GM13977 (cell line): ENCODE measurements at regions not wholly inside any gene's neighbourhood (a gene's known extent, or its start where the extent isn't known, plus 50 kb on each side); places are given as distances from the start of the nearest gene placed in this dataset.

Experiments
- DNase-seq: peaks from one replicate; pipeline ENCODE4 v3.0.0; 2012; ENCODE audit warnings: low spot score
- in situ Hi-C: fragments of 300-500 bp; cut with MboI; formaldehyde crosslinking; loops from one replicate; pipeline ENCODE4 v1.12.0; 2022; ENCODE audit warnings: low sequenced_read_pairs, low pct_unique_long_range_greater_than_20kb, mixed read lengths, inconsistent platforms; ENCODE audit not compliant: unreplicated experiment
- TF ChIP-seq, protein P1 (sequence below): IDR thresholded peaks from 2 replicates; pipeline ENCODE4 v1.5.1; 2012; ENCODE audit warnings: mild to moderate bottlenecking, control low read depth; ENCODE audit not compliant: insufficient read depth; ENCODE audit errors: extremely low read depth, missing control alignments

DNA sequence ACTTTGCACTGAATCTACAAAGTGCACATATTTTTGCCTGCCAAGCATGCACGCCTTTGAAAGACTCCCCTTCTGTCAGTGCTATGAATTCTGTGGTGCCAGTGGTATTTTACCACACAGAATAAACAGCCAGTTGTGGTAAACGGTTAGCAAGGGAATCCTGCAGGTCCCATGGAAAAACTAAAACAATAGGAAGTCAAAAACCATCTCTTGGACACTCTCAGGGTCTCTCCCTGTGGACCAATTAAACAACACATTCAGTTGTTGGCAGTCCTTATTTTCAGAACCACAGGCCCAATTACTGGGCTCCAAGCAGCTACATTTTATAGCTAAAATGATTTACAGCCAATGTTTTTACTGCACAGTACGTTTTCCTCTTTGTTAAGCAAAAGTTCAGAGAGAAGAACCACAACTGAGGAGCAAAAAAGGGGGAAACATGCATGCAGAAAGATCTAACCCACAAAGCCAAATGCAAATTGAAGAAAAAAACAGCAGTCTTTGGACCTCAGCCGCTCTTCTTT lies 116.9 kb downstream of the KCTD12 start:
- no peak for DNase-seq
- TF ChIP-seq, protein P1, sequence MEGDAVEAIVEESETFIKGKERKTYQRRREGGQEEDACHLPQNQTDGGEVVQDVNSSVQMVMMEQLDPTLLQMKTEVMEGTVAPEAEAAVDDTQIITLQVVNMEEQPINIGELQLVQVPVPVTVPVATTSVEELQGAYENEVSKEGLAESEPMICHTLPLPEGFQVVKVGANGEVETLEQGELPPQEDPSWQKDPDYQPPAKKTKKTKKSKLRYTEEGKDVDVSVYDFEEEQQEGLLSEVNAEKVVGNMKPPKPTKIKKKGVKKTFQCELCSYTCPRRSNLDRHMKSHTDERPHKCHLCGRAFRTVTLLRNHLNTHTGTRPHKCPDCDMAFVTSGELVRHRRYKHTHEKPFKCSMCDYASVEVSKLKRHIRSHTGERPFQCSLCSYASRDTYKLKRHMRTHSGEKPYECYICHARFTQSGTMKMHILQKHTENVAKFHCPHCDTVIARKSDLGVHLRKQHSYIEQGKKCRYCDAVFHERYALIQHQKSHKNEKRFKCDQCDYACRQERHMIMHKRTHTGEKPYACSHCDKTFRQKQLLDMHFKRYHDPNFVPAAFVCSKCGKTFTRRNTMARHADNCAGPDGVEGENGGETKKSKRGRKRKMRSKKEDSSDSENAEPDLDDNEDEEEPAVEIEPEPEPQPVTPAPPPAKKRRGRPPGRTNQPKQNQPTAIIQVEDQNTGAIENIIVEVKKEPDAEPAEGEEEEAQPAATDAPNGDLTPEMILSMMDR = no peak
- in situ Hi-C loops = no loop called here

DNA sequence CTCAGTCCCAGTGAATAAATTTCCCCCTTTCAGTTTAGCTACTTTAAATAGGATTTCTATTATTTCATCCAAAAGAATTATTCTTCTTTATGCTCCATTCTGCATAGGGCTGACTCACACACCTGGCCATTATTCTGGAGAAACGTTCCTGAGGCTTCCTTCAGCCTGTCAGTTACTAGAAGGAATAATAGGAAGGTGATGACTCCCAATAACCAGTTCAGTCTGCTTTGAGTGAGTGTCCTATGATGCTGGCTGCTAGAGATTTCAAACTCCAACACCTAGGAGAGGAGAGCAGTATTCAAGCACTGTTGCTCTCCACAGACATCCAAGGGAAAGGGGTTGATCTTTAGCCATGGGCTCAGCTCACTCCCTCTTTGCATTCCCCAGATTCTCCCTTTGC lies 117.8 kb downstream of the KCTD12 start:
- in situ Hi-C loops = no loop called here
- TF ChIP-seq, protein P1 = no peak
- no peak for DNase-seq

DNA sequence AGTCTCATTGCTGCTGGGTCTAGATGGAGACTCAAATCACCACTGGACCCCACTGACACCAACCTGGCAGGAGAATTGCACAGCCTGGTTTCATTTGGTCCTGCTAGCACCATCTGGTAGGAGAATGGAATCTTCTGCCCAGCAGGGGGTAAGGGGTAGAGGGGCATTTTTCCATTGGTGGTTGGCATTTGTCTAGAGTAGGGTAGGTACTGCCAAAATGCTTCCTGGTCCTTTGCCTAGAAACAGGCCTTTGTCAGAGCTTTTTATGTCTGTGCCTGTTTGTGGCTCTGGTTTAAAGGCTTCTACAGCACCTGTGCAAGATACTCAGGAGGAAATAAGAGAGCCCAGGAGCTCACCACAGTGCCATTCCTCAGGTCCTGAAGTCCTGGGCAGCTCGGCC lies 121.3 kb downstream of the KCTD12 start:
- in situ Hi-C loops = no loop called here
- no peak for DNase-seq
- TF ChIP-seq, protein P1 = no peak

DNA sequence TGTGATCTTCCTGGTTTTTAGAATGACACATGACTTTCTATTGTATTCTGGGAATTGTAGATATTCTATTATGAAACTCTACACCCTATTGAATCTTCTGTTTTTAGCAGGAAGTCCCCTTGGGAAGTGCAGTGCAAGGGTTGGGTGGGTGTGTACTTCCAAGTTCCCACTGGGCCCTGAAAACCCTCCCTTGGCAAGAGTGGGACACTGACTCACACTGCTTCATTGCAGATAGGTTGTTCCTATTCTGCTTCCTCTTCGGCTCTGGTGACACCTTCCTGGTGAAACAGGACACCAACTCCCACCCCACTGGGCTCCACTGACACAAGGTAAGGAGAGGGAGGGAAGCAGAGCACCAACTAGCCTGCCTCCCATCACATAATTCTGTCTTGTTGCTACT lies 121.8 kb downstream of the KCTD12 start:
- in situ Hi-C loops = no loop called here
- no peak for DNase-seq
- TF ChIP-seq, protein P1 = no peak

DNA sequence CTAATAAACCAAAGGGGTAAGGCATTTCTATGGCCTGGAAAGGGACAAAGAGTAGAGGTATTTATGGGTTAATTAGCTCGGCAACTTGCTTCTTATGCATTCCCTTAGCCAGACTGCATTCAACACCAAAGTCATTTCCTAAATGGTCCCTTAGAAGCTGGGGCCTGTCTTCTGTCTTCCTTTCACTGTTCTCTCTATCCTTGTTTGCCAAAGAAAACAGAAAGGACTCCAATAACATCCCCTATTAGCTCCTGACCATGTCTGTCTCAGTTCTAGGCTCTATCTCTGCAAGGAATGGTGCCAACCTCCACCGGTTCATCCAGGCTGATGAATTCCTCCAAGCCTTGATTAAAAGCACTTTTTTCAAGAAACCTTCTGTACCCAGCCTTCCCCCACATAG lies 123.5 kb downstream of the KCTD12 start:
- DNase-seq = no peak
- in situ Hi-C loops = no loop called here
- TF ChIP-seq, protein P1 = no peak

DNA sequence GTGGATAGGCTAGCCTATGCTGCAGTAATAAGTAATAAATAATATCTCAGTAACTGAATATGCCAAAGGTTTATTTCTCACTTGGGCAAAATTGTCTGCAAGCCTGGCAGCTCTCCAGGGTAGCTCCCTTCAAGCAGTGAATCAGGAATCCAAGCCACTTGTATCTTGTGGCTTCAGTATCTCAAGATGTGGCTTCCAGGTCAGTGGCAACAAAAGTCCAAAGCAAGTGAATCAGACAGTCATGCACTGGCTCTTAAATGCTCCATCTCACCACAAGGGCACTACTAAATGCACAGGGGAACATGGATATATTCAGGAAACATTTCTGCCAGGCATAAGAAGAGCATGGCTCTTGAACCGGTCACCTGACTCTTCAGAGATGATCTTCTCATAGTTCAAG lies 126.3 kb downstream of the KCTD12 start:
- in situ Hi-C loops = no loop called here
- TF ChIP-seq, protein P1 = no peak
- DNase-seq = no peak

DNA sequence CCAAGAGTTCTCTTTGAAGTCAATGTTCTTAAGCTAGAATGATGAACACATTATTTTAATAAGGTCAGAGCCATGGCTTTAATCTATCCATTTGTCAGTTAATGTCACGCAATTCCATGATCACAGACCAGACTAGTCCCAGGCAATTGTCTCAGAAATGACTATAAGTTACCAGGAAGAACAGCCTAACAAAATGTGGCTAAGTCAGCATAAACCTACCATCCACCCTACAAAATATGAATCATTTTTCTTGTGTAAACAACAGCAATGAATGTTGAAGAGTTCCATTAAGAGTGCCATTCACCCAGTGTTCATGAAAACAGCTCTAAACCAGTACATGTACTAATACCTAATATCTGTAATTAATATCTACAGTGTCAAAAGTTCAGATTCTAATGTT lies 127.5 kb downstream of the KCTD12 start:
- no peak for DNase-seq
- TF ChIP-seq, protein P1 = no peak
- in situ Hi-C loops = no loop called here
